LoVo (cell line): ENCODE measurements at regions not wholly inside any gene's neighbourhood (a gene's known extent, or its start where the extent isn't known, plus 50 kb on each side); places are given as distances from the start of the nearest gene placed in this dataset.
"Not testable (repeated sequence)": the region's sequence is repeated elsewhere in the genome, so short reads cannot be mapped to it uniquely, and the experiment has no call there.

Experiments used
- DNase-seq: peaks from one replicate; pipeline ENCODE4 v3.0.0-alpha.2; 2016; ENCODE audit warnings: low spot score

GRCh38 chr4:28822163-28822562 is 1898.0 kb upstream of the PCDH7 start:
- no peak for DNase-seq

- DNase-seq, result no peak
Observed at GRCh38 chr4:28827866-28828265, 1892.3 kb upstream of the PCDH7 start.

GRCh38 chr4:28831867-28832266 is 1888.3 kb upstream of the PCDH7 start:
- no peak for DNase-seq

- no peak for DNase-seq
Observed at GRCh38 chr4:28832444-28832843, 1887.7 kb upstream of the PCDH7 start.

GRCh38 chr4:28834120-28834519 is 1886.0 kb upstream of the PCDH7 start:
- no peak for DNase-seq

- no peak for DNase-seq
Observed at GRCh38 chr4:28835501-28835900, 1884.7 kb upstream of the PCDH7 start.

GRCh38 chr4:28842271-28842670 is 1877.9 kb upstream of the PCDH7 start:
- no peak for DNase-seq

GRCh38 chr4:28845158-28845557 is 1875.0 kb upstream of the PCDH7 start:
- no peak for DNase-seq

GRCh38 chr4:28857028-28857427 is 1863.1 kb upstream of the PCDH7 start:
- not testable (repeated sequence) for DNase-seq

GRCh38 chr4:28868841-28869240 is 1851.3 kb upstream of the PCDH7 start:
- DNase-seq, result no peak

- DNase-seq, result no peak
Observed at GRCh38 chr4:28879178-28879577, 1841.0 kb upstream of the PCDH7 start.

GRCh38 chr4:28879900-28880299 is 1840.3 kb upstream of the PCDH7 start:
- no peak for DNase-seq

- DNase-seq, result no peak
Observed at GRCh38 chr4:28883211-28883610, 1837.0 kb upstream of the PCDH7 start.

GRCh38 chr4:28886934-28887333 is 1833.2 kb upstream of the PCDH7 start:
- DNase-seq, result no peak

GRCh38 chr4:28890949-28891775 is 1829.0 kb upstream of the PCDH7 start:
- no peak for DNase-seq

GRCh38 chr4:28913466-28913865 is 1806.7 kb upstream of the PCDH7 start:
- no peak for DNase-seq

- no peak for DNase-seq
Observed at GRCh38 chr4:28916585-28916984, 1803.6 kb upstream of the PCDH7 start.

- no peak for DNase-seq
Observed at GRCh38 chr4:28918871-28919270, 1801.3 kb upstream of the PCDH7 start.

- DNase-seq, result no peak
Observed at GRCh38 chr4:28921886-28922285, 1798.3 kb upstream of the PCDH7 start.

GRCh38 chr4:28926156-28926555 is 1794.0 kb upstream of the PCDH7 start:
- DNase-seq, result no peak

GRCh38 chr4:28942631-28943030 is 1777.5 kb upstream of the PCDH7 start:
- no peak for DNase-seq

GRCh38 chr4:28947374-28947773 is 1772.8 kb upstream of the PCDH7 start:
- no peak for DNase-seq

- no peak for DNase-seq
Observed at GRCh38 chr4:28948501-28948900, 1771.7 kb upstream of the PCDH7 start.

GRCh38 chr4:28966982-28967381 is 1753.2 kb upstream of the PCDH7 start:
- no peak for DNase-seq
